EH (cell line): ENCODE measurements at regions not wholly inside any gene's neighbourhood (a gene's known extent, or its start where the extent isn't known, plus 50 kb on each side); places are given as distances from the start of the nearest gene placed in this dataset.

ENCODE experiments used
- DNase-seq: peaks from one replicate; pipeline ENCODE4 v3.0.0-alpha.2; 2015; ENCODE audit warnings: low read depth

DNA sequence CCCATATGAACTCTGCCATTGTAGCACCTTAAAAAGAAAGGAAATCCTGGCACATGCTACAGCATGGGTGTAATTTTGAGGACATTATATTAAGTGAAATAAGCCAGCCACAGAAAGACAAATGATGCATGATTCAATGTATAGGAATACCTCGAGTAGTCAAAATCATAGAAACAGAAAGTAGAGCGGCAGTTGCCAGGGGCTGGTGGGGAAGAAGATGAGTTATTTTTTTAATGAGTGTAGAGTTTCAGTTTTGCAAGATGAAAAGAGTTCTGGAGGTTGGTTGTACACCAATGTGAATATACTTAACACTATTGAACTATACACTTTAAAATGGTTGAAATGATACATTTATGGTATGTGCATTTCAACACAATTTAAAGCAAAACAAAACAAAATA is 133.0 kb downstream of the ZDHHC21 start:
- no peak for DNase-seq

DNA sequence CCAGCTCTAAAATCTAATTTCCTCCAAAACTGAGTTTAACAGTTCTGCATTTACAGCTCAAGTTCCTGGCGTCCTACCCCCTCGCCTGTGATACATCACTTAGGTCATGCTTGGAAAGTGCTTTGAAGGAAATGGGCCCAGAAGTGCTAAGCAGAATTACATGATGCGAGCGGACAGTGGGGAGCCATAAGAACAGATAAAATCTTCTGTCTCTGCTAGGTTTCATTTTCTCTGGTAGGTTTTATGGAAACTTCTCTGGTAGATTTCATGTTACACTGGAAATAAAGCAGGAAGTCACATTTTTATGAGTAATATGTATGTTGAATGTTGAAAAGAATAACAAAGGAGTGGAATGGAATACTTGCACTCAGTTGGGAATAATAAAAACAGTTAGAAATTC is 138.3 kb downstream of the ZDHHC21 start:
- peak; percentile 34 for DNase-seq

GRCh38 chr9:14547245-14548060 is 145.8 kb downstream of the ZDHHC21 start:
- no peak for DNase-seq

GRCh38 chr9:14546693-14547092 is 146.5 kb downstream of the ZDHHC21 start:
- no peak for DNase-seq

DNA sequence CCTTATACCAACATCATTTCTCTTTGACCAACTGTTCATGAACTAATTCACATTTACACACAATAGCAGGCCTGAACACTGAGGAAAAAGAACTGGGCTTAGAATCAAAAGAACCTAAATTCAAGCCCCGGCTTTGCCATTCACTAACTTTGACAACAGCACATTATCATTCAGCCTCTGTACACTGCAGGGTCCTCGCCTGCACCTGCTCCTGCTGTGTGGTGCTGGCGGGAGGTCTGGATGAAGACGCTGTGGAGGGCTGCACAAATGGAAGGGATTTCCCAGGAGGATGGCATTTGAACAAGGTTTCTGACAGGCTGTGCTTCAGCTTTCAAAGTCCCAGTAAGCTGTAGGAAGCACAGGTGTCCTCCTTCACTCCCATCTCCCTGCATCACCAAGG is 151.2 kb downstream of the ZDHHC21 start:
- no peak for DNase-seq

DNA sequence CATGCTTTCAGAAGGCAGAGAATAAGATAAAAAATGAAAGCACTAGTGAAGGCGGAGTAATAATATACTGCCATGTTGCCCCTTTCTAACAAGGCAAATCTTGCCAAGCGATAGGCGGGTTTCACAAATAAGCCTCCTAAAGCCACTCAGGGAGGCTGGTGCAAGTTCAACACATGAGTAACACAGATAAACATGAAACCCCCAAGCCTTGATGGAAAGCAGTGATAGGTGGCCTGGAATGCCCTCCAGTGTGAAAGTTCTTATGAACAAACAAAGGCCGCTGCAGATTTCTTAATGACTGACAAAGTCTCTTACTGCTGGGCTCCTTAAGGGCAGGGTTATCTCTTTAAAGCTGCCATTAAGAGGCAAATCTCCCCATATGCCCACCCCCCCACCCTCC is 154.7 kb downstream of the ZDHHC21 start:
- DNase-seq = no peak

- DNase-seq = no peak
Observed at GRCh38 chr9:14535161-14535955, 157.9 kb downstream of the ZDHHC21 start.

DNA sequence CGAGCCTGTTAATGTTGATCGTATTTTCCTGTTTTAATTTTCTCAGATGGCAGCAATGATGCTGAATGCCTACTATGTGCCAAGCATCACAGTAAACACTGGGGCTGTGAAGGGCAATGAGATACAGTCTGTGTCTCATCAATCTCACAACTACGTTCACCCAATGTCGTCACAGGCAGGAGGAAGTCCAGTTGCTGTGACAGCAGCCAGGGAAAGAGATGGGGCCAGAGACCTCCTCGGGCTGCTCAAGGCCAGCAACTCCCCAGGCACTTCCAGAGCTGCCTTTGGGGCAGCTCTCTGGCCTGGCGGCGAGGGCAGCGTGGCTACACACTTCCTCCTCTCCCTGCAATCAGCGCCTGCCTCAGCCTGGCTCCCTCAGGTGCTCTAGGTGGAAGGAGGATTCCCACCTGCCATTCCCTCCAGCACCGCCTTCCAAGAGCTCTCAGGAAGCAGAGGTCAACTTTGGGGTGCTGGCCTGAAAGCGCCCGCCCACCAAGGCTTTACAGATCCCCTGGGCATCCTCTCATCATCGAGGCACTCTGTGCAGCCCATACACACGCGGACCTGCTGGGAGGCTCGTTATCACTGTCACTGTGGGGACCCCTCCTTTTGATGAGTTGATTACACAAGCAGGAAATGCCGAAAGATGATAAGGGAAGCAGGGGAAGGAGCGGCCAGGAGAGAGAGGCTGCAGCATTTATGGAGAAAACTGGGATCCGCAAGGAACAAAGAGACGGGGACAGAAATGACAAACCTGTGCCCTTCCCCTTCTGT is 159.2 kb downstream of the ZDHHC21 start:
- DNase-seq = no peak

- DNase-seq = peak; percentile 16
Observed at GRCh38 chr9:14532456-14533115, 160.6 kb downstream of the ZDHHC21 start.

DNA sequence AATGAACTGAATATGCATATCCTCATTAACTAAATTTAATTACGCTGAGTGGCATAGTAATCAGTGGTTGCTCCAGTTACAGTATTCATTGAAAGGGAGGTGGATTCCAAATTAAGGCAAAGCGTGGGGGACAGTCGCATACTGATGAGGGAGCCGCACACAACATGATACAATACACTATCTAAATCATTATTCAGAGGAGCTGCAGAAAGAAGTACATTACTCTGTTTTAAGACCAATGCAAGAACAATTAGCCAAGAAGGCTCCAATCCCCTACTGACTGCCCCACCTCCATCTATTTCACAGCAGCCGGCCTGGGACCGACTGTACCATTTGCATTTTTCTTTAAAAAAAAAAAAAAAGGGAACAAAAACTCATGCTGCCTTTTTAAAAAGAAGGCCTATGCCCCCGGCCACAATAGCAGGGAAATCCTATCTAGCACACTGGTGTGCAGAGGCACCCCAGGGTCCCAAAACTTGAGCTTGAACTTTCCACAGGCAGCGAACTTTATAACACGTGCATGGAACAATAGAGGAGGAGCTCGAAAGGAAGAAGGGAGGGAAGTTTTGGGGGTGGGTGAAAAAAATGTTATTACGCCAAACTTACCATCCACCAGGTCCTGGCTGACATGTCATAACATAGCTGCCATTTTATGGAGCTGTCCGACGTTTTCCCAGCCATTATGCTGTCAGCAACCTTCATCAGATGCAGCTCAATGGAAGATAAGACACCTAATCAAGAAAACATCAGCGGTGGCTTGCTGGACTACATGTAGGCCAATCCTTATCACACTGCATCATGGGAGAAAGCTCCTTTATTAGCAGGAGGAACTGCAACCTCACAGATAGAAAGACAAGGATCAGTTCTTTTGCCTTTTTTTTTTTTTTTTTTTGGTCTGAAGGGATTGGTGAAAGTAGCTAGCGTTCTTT is 161.6 kb downstream of the ZDHHC21 start:
- DNase-seq = no peak

DNA sequence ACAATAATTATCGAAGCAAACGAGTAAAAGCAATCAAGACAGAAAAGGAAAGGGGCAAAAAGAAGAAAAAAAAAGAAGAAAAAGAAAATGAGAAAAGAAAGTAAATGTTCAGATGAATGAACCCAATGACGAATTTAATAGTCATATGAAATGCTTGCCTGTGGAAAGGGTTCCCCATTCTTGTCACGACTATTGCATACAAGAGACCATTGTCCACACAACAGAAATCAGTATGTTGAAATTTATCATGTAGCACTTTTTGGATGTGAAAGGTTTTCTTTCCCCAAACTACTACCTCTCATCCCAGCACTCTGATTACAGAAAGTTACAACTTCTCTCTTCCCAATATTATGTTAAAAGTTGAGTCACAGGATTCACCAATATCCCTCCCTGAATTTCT is 162.4 kb downstream of the ZDHHC21 start:
- DNase-seq = no peak

- DNase-seq = no peak
Observed at GRCh38 chr9:14530366-14530765, 162.9 kb downstream of the ZDHHC21 start.

GRCh38 chr9:14529629-14530028 is 163.6 kb downstream of the ZDHHC21 start:
- DNase-seq = no peak

DNA sequence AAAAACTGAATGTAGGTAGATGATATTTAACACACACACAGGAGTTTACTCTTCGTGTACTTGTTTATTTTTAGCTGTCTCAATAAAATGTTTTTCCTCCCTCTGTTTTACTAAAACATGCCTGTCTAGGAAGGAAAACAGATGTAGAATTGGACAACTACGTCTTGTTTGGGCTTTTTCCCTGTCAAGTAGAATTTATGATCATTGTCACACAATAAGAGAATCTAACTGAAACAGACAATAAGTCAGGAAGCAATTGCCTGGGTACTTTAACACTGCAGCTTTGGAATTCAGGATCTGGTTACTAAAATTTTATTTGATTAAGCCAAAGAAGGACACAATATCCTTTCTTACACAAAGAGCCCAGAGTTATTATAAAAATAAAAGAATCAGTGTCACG is 164.2 kb downstream of the ZDHHC21 start:
- DNase-seq = no peak

DNA sequence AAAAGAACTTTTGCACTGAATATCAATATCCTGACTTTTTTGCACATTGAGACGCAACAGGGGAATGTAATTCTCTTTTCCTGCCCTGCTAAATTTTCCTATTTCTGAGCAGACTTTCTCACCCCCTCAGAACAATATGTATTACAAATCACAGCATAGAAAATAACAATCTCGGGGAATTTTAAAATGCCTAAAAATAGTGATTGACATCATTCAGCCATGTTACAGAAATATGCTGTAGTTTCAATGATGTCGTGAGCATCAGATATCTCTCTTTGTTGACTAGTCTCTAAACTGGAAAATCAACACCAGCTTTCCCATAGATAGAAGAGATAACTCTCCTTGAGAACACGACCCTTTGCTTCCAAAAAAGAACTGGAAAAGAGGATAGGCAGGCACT is 166.7 kb downstream of the ZDHHC21 start:
- no peak for DNase-seq

DNA sequence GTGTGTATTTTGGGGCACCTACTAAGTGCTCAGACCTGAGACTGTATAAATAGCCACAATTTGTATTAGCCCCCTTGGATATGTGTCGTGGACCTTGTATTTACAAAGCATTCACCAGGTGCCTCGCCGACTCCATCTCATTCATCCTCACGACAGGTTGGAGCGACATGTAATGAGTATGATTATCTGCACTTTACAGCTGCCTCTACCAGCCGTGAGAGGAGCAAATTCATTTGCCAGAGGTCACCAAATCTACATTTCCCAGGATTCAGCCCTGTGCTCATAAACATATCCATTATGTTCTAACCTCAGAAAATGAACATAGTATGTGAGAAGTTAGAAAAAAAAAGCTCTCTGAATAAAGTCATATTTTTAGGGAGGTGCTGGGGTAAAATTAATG is 167.4 kb downstream of the ZDHHC21 start:
- no peak for DNase-seq

DNA sequence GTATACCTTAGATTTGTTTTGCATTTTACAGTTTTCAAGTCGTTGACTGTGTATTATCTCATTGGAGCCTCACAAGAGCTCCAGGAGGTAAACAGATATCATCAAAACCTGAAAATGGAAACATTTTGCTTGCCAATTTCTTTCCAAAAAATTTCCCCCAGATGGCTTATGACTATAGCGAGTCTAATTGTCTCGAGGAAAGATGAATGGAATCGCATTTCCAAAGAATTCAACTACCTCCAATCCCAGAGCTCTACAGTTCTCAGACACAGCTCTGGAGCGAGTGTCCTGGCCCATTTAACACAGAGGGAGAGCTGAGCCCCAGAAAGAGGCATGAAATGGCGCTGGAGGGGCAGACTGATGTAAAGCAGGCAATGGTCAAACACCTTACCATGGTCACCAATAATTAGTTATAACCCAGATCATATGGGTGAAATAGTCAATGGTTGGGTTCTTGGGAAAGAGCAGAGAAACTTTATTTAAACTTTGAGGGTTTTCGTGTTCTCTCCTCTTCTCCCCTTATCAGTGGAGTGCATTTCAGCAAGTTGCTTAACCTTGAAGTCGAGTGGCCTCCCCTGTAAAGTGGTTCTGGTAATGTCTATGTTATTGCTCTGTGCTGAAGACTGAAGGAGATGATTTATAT is 168.2 kb downstream of the ZDHHC21 start:
- no peak for DNase-seq

- DNase-seq = no peak
Observed at GRCh38 chr9:14523545-14523944, 169.7 kb downstream of the ZDHHC21 start.

DNA sequence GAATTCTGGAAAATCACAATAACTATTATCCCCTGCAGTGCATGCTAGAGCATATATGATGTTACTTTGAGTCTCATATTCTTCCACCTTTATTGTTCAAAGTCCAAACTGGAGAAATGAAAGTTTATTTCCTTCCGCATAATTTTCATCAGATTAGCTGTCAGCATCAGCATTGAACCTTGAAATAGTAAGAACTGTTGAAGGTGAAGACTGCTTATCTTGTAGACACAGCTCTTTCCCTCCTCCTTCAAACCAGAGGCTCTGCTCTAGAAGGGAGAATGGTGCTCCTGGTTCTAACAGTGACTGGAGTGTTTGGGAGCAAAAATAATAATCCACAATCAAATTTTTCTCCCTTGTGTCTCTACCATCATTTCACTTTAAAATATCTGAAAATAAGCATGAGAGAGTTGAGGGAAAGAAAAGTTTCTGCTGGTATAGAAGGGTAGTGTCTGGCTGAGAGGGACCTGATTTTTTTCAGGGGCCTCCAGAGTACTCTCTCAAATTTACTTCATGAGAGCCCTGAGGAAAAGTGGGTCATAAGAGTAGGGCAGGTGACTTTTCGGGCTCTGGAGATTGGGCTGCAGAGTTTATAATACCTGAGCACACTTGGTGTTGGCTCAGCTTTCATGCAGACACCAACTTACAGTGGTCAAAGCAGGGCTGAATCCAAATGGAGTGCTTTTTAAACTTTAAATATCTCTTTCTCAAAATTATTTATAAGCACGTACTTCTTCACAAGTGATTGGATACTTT is 170.4 kb downstream of the ZDHHC21 start:
- no peak for DNase-seq

DNA sequence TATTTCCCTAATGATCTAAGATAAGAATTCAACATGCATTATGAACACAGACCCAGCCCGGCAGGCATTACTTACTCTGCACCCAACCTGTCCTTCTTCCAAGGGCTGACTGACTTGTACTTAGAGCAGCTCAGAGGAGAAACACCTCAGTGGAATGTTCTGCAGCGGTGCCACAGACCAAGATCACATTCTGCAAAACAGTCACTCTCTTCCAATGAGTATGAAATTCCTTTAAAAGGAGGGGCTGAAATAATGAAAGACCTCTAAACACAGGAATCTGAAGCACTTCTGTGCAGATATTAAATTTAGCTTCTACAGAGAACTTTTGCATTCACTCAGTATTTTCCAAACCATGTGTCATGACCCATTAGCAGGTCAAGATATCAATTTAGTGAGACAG is 172.9 kb downstream of the ZDHHC21 start:
- DNase-seq = no peak
